Liver (tissue), 3 donors: ENCODE measurements at regions not wholly inside any gene's neighbourhood (a gene's known extent, or its start where the extent isn't known, plus 50 kb on each side); places are given as distances from the start of the nearest gene placed in this dataset.

ENCODE experiments used
- CTCF ChIP-seq: fragments of 150-350 bp; IDR thresholded peaks from 2 replicates; pipeline ENCODE4 v1.5.1; 2017; ENCODE audit warnings: improper control_type of control experiment, low read depth, low read length; ENCODE audit not compliant: missing input control
- RAD21 ChIP-seq, 2 donors: IDR thresholded peaks; 2 replicates each; pipeline ENCODE4 v1.6.1; 2016; ENCODE audit warnings: antibody characterized with exemption in 2 of 2, mild to moderate bottlenecking in 2 of 2
- SP1 ChIP-seq: IDR thresholded peaks from 2 replicates; pipeline ENCODE4 v1.6.1; 2018; ENCODE audit warnings: antibody characterized with exemption, mild to moderate bottlenecking
- YY1 ChIP-seq: IDR thresholded peaks from 2 replicates; pipeline ENCODE4 v1.6.1; 2016; ENCODE audit warnings: antibody characterized with exemption, mild to moderate bottlenecking
- TF ChIP-seq, protein P1 (sequence below): IDR thresholded peaks from 2 replicates; pipeline ENCODE4 v1.6.1; 2016; ENCODE audit warnings: antibody characterized with exemption
- TF ChIP-seq, protein P2 (sequence below): IDR thresholded peaks from 2 replicates; pipeline ENCODE4 v1.6.1; 2016; ENCODE audit warnings: antibody characterized with exemption
- TF ChIP-seq, protein P3 (sequence below): IDR thresholded peaks from 2 replicates; pipeline ENCODE4 v1.6.1; 2016; ENCODE audit warnings: antibody characterized with exemption, mild to moderate bottlenecking
- donor health status: healthy.
- donor health status: healthy.

GRCh38 chrX:109274806-109275205 lies 207.1 kb downstream of the GUCY2F start:
- TF ChIP-seq YY1 (no peak), RAD21 (IDR thresholded peaks at IDR 0.05) (no peak), CTCF (no peak), SP1 (no peak)
- TF ChIP-seq, protein P1, sequence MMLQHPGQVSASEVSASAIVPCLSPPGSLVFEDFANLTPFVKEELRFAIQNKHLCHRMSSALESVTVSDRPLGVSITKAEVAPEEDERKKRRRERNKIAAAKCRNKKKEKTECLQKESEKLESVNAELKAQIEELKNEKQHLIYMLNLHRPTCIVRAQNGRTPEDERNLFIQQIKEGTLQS, result no peak
- TF ChIP-seq, protein P2, sequence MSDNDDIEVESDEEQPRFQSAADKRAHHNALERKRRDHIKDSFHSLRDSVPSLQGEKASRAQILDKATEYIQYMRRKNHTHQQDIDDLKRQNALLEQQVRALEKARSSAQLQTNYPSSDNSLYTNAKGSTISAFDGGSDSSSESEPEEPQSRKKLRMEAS, result no peak
- TF ChIP-seq, protein P3, sequence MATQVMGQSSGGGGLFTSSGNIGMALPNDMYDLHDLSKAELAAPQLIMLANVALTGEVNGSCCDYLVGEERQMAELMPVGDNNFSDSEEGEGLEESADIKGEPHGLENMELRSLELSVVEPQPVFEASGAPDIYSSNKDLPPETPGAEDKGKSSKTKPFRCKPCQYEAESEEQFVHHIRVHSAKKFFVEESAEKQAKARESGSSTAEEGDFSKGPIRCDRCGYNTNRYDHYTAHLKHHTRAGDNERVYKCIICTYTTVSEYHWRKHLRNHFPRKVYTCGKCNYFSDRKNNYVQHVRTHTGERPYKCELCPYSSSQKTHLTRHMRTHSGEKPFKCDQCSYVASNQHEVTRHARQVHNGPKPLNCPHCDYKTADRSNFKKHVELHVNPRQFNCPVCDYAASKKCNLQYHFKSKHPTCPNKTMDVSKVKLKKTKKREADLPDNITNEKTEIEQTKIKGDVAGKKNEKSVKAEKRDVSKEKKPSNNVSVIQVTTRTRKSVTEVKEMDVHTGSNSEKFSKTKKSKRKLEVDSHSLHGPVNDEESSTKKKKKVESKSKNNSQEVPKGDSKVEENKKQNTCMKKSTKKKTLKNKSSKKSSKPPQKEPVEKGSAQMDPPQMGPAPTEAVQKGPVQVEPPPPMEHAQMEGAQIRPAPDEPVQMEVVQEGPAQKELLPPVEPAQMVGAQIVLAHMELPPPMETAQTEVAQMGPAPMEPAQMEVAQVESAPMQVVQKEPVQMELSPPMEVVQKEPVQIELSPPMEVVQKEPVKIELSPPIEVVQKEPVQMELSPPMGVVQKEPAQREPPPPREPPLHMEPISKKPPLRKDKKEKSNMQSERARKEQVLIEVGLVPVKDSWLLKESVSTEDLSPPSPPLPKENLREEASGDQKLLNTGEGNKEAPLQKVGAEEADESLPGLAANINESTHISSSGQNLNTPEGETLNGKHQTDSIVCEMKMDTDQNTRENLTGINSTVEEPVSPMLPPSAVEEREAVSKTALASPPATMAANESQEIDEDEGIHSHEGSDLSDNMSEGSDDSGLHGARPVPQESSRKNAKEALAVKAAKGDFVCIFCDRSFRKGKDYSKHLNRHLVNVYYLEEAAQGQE, result no peak
